HG03469 (cell line): ENCODE measurements at regions not wholly inside any gene's neighbourhood (a gene's known extent, or its start where the extent isn't known, plus 50 kb on each side); places are given as distances from the start of the nearest gene placed in this dataset.
"Not testable (repeated sequence)": the region's sequence is repeated elsewhere in the genome, so short reads cannot be mapped to it uniquely, and the experiment has no call there.

Experiments
- ATAC-seq: cut with Tn5 transposase; IDR thresholded peaks from one replicate; pipeline ENCODE4 v1.9.1; 2021; ENCODE audit warnings: mild to moderate bottlenecking, moderate library complexity, moderate number of reproducible peaks; ENCODE audit not compliant: unreplicated experiment

DNA sequence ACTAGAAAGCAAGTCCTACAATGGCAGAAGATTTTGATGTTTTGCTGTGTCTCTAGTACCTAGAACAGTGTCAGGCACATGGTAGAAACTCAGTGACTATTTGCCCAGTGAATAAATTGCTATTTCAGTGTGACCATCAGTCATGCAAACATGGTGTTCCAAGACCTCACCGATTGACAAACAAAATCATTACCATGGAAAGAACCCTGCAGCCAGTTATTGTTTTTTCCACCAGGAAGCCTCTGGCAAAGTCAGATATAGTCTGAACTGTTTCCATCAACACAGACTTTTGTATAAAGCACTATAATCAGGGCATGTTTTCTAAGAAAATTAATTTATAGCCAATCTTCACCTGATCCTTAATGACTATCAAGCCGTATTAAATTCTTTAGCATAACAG, 97.3 kb upstream of the RASSF8 start:
- ATAC-seq, result no peak

DNA sequence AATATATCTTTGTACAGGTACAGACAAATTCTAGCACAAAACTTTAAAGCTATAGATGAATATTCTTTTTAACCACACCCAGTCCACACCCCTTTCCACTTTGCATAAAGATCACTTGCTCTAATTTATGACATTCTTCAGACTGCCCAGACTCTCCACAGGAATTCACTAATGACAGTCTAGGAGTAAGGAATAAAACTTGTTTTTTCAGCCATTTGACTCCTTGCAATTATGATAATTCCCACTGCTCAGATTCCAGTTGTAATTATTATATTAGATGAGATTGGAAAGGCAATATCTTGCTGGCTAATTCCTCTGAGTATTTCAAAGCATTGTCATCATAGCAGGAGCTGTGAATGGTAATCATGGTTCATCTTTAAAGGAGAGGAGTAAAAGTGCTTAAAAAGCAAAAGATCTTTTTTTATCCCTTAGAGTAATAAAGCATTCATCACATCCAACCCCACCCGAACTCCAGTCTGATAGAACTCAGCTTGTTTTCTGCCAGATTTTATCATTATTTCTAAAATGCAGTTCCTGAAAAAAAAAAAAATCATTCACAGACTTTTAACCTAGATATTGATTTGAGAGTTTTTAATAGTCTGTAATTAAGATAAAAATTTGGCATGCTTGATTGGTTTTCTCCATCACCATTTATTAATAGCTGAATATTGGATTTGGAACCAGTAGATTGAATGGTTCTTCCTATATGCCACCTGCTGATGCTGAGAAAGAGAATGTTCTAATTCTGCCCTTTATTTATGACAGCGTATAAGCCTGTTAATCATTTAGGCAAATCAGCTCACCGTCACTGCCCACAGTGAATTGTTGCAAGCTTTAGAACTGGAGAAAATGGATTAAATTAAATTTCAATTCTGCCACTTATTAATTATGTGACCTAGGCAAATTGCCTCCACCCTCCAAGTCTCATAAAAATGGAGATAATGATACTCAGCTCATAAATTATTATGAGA, 93.9 kb upstream of the RASSF8 start:
- ATAC-seq, result no peak

- no peak for ATAC-seq
Measured at GRCh38 chr12:25866586-25867378, 91.7 kb upstream of the RASSF8 start.

DNA sequence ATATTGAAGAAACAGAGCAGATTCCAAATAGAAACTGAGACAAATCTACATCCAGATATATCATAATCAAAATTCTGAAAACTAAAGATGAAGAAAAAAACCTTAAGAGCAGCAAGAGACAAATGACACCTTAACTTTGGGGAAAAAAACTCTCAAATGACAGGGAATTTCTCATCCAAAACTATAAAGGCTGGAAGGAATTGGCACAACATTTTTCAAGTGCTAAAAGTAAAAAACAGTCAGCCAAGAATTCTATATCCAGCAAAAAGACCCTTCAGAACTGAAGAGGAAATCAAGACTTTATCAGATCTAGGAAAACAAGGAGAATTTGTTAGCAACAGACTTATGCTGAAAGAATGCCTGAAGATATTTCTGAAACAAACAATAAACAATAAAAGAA, 90.3 kb upstream of the RASSF8 start:
- no peak for ATAC-seq

GRCh38 chr12:25872137-25872536, 86.3 kb upstream of the RASSF8 start:
- ATAC-seq, result no peak

- no peak for ATAC-seq
Measured at GRCh38 chr12:25875661-25876060, 82.8 kb upstream of the RASSF8 start.

DNA sequence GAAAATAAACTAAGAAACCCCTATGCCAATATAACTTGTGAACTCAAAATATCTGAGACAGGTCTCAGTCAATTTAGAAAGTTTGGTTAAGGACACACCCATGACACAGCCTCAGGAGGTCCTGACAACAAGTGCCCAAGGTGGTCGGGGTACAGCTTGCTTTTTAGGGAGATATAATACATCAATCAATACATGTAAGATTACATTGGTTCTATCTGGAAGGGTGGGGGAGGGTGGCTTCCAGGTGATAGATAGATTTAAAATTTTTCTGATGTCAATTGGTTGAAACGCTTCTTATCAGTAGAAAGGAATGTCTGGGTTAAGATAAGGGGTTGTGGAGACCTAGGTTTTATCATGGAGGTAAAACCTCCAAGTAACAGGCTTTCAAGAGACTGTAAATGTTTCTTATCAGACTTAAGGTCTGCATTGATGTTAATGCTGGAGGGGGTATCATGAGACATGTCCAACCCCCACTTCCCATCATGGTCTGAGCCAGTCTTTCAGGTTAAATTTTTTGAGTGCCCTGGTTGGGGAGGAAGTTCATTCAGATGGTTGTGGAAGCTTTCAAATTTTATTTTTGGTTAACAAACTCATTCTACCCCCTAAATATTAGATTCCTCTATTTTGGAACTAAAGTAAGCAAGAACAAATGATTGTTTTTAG, 82.0 kb upstream of the RASSF8 start:
- ATAC-seq, result no peak

- no peak for ATAC-seq
Measured at GRCh38 chr12:25877446-25877845, 81.0 kb upstream of the RASSF8 start.

- ATAC-seq, result no peak
Measured at GRCh38 chr12:25882266-25882665, 76.2 kb upstream of the RASSF8 start.

GRCh38 chr12:25883026-25883916, 75.2 kb upstream of the RASSF8 start:
- no peak for ATAC-seq

DNA sequence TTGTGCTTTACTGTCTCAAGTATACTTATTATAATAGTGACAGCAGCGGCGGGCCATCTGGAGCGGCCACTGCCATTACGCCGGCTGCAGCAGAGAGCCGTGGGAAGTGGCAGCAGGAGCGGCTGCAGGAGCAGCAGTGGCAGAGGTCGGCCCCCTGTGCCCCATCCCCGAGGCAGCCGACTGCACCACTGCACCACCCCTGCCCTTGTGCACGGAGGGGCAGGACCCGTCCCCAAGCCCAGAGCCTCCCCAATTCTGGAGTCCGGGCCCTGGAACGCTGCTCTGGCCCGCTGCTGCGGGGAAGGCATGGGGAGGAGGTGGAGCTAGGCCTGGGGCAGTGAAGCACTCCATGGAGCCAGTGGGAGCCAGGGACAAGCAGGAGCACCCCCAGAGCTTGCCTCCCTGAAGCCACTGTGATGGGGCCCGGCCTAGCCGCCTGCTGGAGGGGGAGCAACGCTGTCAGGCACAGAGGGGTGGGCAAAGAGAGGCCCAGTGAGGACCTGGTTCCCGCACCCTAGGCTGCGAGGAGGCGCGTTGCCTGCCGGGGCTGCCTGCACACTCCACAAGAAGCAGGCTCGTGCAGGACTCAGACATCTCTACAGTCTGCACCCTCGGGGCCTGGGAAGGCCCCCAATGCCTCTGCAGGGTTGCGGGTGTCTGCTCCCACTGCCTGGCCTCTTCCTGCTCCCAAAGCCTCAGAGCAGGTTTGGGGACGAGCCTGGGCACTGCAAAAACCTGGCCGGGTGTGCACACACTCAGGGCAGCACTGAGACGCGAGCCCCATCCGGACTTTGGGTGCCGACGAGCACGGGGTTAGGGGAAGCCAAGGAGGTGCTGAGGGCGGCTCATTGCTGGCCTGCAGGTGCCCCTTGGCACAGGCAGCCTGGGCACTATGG, 74.2 kb upstream of the RASSF8 start:
- no peak for ATAC-seq

- no peak for ATAC-seq
Measured at GRCh38 chr12:25884920-25885234, 73.6 kb upstream of the RASSF8 start.

DNA sequence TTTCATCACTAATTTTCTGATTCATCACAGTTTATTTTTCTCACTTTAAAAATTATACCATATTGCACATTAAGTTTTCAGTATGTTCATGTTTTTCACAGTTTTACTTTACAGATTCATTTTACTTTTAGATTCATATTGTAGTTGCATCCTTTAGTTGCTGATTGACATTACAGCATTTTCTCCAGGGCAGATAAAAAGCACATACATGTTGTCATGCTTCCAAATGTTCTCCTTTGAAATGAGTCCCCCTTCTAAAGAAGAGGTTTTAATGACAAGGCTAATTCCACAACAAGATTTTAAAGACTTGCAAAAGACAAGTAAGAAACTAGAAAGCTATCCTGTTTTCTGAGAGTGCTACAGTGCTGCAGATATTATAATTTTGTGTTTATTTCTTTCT, 72.1 kb upstream of the RASSF8 start:
- ATAC-seq, result no peak

- ATAC-seq, result no peak
Measured at GRCh38 chr12:25887367-25887766, 71.1 kb upstream of the RASSF8 start.

DNA sequence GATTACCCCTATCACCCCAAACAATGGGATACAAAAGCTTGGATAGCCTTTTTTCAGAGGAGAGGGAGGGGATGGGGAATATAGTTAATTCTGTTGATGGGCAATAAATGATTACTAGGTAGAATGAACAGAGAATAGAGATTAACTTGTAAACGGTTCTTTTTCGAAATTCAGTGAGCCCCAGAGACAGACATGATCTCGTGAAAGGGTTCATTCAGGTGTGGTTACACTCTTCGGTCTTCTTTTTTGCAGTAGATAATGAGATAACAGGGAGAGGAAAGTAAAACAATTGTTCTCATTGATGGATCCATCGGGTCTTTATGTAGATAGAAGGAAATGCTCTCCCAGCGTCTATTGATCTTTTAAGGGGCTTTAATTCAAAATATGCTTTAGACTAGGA, 69.3 kb upstream of the RASSF8 start:
- no peak for ATAC-seq

DNA sequence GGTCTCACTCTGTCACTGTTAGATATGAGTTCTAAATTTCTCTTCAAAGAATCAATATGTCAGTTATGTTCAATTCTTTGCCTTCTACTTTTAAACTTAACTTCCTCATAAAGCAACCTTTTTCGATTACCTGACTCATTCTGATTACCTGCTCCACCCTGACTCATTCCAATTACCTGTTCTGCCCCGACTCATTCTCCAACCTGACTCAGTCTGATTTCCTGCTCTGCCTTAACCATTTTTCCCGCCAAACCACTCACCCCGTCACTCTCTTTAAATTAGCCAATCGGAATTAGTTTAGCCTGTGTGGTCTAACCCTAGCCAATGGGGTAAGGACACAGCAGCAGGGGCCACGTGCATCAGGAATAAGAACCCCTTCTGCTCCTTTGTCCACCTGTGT, 67.4 kb upstream of the RASSF8 start:
- ATAC-seq, result not testable (repeated sequence)

- ATAC-seq, result no peak
Measured at GRCh38 chr12:25894759-25895158, 63.7 kb upstream of the RASSF8 start.

- no peak for ATAC-seq
Measured at GRCh38 chr12:25896981-25897380, 61.5 kb upstream of the RASSF8 start.

GRCh38 chr12:25903603-25904245, 54.8 kb upstream of the RASSF8 start:
- ATAC-seq, result no peak
